Left ventricle myocardium inferior (tissue), 1 donor: ENCODE measurements at regions not wholly inside any gene's neighbourhood (a gene's known extent, or its start where the extent isn't known, plus 50 kb on each side); places are given as distances from the start of the nearest gene placed in this dataset.

ENCODE experiments used
- DNase-seq: peaks from one replicate; pipeline ENCODE4 v3.0.0-alpha.2; 2020
- H3K27ac ChIP-seq: fragments of 200-600 bp; replicated peaks from 2 replicates; pipeline ENCODE4 v1.8.0; 2021
- H3K27me3 ChIP-seq: fragments of 200-600 bp; 2 replicates; pipeline ENCODE4 v1.8.0; 2021; ENCODE audit warnings: low read depth
- H3K36me3 ChIP-seq: fragments of 200-600 bp; 2 replicates; pipeline ENCODE4 v1.8.0; 2021
- H3K4me1 ChIP-seq: fragments of 200-600 bp; 2 replicates; pipeline ENCODE4 v1.8.0; 2021
- H3K4me3 ChIP-seq: fragments of 200-600 bp; 2 replicates; pipeline ENCODE4 v1.8.0; 2021; ENCODE audit warnings: mild to moderate bottlenecking, moderate library complexity
- H3K9me3 ChIP-seq: fragments of 200-600 bp; replicated peaks from 2 replicates; pipeline ENCODE4 v1.8.0; 2021
- CTCF ChIP-seq: fragments of 200-600 bp; IDR thresholded peaks from 2 replicates; pipeline ENCODE4 v1.8.0; 2021; ENCODE audit warnings: antibody characterized with exemption, mild to moderate bottlenecking, borderline replicate concordance
- intact Hi-C: fragments of 100-400 bp; cut with micrococcal nuclease; formaldehyde crosslinking; loops from one replicate; pipeline ENCODE4 v1.11.0; 2022
- donor health status: DM: no; HTN: yes; CAD: no; lungs with severe emphysema.

- no peak for TF ChIP-seq CTCF
- no peak overlapping the region for H3K27ac ChIP-seq
- intact Hi-C loops, result no loop called here
- H3K4me3 ChIP-seq, result no peak overlapping the region
- DNase-seq, result no peak
- no peaks in the 10 kb centered on the region for H3K36me3 ChIP-seq
- H3K9me3 ChIP-seq, result peaks cover 3% of the 10 kb centered on the region
- H3K4me1 ChIP-seq, result peaks cover 4% of the 10 kb centered on the region
- H3K27me3 ChIP-seq, result no peaks in the 10 kb centered on the region
Observed at GRCh38 chr2:67576226-67576625, 179.1 kb downstream of the ETAA1 start.

GRCh38 chr2:67576991-67577390 lies 179.9 kb downstream of the ETAA1 start:
- Histone ChIP-seq H3K4me1 (peaks cover 4% of the 10 kb centered on the region), H3K27ac (no peak overlapping the region), H3K4me3 (no peak overlapping the region), H3K27me3 (no peaks in the 10 kb centered on the region), H3K9me3 (peaks cover 7% of the 10 kb centered on the region), H3K36me3 (no peaks in the 10 kb centered on the region)
- TF ChIP-seq CTCF, result no peak
- intact Hi-C loops, result no loop called here
- DNase-seq, result no peak

- no peak overlapping the region for H3K27ac ChIP-seq
- no peak overlapping the region for H3K4me3 ChIP-seq
- no peaks in the 10 kb centered on the region for H3K4me1 ChIP-seq
- peaks cover 30% of the 10 kb centered on the region for H3K9me3 ChIP-seq
- TF ChIP-seq CTCF, result no peak
- intact Hi-C loops, result no loop called here
- no peak for DNase-seq
- no peaks in the 10 kb centered on the region for H3K27me3 ChIP-seq
- H3K36me3 ChIP-seq, result no peaks in the 10 kb centered on the region
Observed at GRCh38 chr2:67579216-67579615, 182.1 kb downstream of the ETAA1 start.

GRCh38 chr2:67579806-67580205 lies 182.7 kb downstream of the ETAA1 start:
- peaks cover 35% of the 10 kb centered on the region for H3K9me3 ChIP-seq
- intact Hi-C loops, result no loop called here
- H3K27ac ChIP-seq, result no peak overlapping the region
- H3K36me3 ChIP-seq, result no peaks in the 10 kb centered on the region
- no peaks in the 10 kb centered on the region for H3K4me1 ChIP-seq
- no peak for TF ChIP-seq CTCF
- no peak for DNase-seq
- no peaks in the 10 kb centered on the region for H3K27me3 ChIP-seq
- H3K4me3 ChIP-seq, result no peak overlapping the region

- intact Hi-C loops, result no loop called here
- no peak overlapping the region for H3K27ac ChIP-seq
- no peaks in the 10 kb centered on the region for H3K4me1 ChIP-seq
- no peak overlapping the region for H3K4me3 ChIP-seq
- DNase-seq, result no peak
- TF ChIP-seq CTCF, result no peak
- no peaks in the 10 kb centered on the region for H3K27me3 ChIP-seq
- H3K36me3 ChIP-seq, result no peaks in the 10 kb centered on the region
- H3K9me3 ChIP-seq, result peaks cover 55% of the 10 kb centered on the region
Observed at GRCh38 chr2:67581751-67582150, 184.6 kb downstream of the ETAA1 start.

GRCh38 chr2:67583185-67583584 lies 186.1 kb downstream of the ETAA1 start:
- H3K4me1 ChIP-seq, result no peaks in the 10 kb centered on the region
- H3K9me3 ChIP-seq, result peaks cover 69% of the 10 kb centered on the region
- DNase-seq, result no peak
- H3K36me3 ChIP-seq, result no peaks in the 10 kb centered on the region
- H3K27ac ChIP-seq, result no peak overlapping the region
- H3K27me3 ChIP-seq, result no peaks in the 10 kb centered on the region
- no peak overlapping the region for H3K4me3 ChIP-seq
- no peak for TF ChIP-seq CTCF
- intact Hi-C loops, result no loop called here
